OCI-LY7 (cell line): ENCODE measurements at regions not wholly inside any gene's neighbourhood (a gene's known extent, or its start where the extent isn't known, plus 50 kb on each side); places are given as distances from the start of the nearest gene placed in this dataset.

Experiments used
- BruUV-seq: library from RNA; stranded (reverse); fragments of 400-500 nt; replicated peaks from 2 replicates; lab custom pipeline; 2021; lab: Mats Ljungman, UMichigan
- CTCF ChIA-PET: fragments of 300-600 bp; sonication (Branson Sonifier 250); formaldehyde crosslinking; loops from one replicate; lab custom pipeline; 2022; ENCODE audit warnings: antibody characterized with exemption; ENCODE audit not compliant: unreplicated experiment; lab: Charles Lee
- POLR2A ChIA-PET: fragments of 300-600 bp; sonication (Branson Sonifier 250); formaldehyde crosslinking; loops from one replicate; lab custom pipeline; 2022; ENCODE audit warnings: antibody characterized with exemption; lab: Charles Lee
- DNase-seq: peaks from one replicate; pipeline ENCODE4 v3.0.0-alpha.2; 2015; ENCODE audit warnings: low spot score
- H2AFZ ChIP-seq: fragments of 200-600 bp; sonication (generic), shearing (Covaris generic); 2 replicates; pipeline ENCODE4 v1.6.1; 2014; ENCODE audit warnings: mild to moderate bottlenecking, antibody characterized with exemption, low read length, moderate library complexity
- H3K27ac ChIP-seq: fragments of 200-600 bp; sonication (generic); 2 replicates; pipeline ENCODE4 v1.5.1; 2014; ENCODE audit warnings: mixed run types, low read depth, mild to moderate bottlenecking, moderate library complexity, low read length, inconsistent platforms; ENCODE audit not compliant: poor library complexity, severe bottlenecking
- H3K36me3 ChIP-seq: fragments of 200-600 bp; sonication (generic); 2 replicates; pipeline ENCODE4 v1.6.1; 2014; ENCODE audit warnings: mild to moderate bottlenecking, antibody characterized with exemption, low read length, moderate library complexity, mixed read lengths; ENCODE audit not compliant: insufficient read depth
- H3K4me1 ChIP-seq: fragments of 200-600 bp; sonication (generic); 2 replicates; pipeline ENCODE4 v1.5.1; 2014; ENCODE audit warnings: mild to moderate bottlenecking, low read length; ENCODE audit not compliant: insufficient read depth, poor library complexity, severe bottlenecking
- H3K4me2 ChIP-seq: fragments of 200-600 bp; sonication (generic); 2 replicates; pipeline ENCODE4 v1.6.1; 2014; ENCODE audit warnings: mild to moderate bottlenecking, low read length
- H3K4me3 ChIP-seq: fragments of 200-600 bp; sonication (generic); 2 replicates; pipeline ENCODE4 v1.5.1; 2014; ENCODE audit warnings: mild to moderate bottlenecking, low read depth, low read length; ENCODE audit not compliant: poor library complexity, severe bottlenecking
- H3K79me2 ChIP-seq: fragments of 200-600 bp; sonication (generic); 2 replicates; pipeline ENCODE4 v1.6.1; 2016; ENCODE audit warnings: low read depth, mild to moderate bottlenecking, low read length, moderate library complexity, mixed read lengths; ENCODE audit not compliant: insufficient read depth
- H3K9me2 ChIP-seq: fragments of 200-600 bp; sonication (generic); 2 replicates; pipeline ENCODE4 v1.6.1; 2016; ENCODE audit warnings: mild to moderate bottlenecking, low read length, mixed read lengths; ENCODE audit not compliant: insufficient read depth
- H3K9me3 ChIP-seq: fragments of 200-600 bp; sonication (generic); 2 replicates; pipeline ENCODE4 v1.6.1; 2014; ENCODE audit warnings: mild to moderate bottlenecking, mixed run types, low read length, mixed read lengths
- H4K20me1 ChIP-seq: fragments of 200-600 bp; sonication (generic); 2 replicates; pipeline ENCODE4 v1.6.1; 2014; ENCODE audit warnings: mild to moderate bottlenecking, antibody characterized with exemption, low read length, moderate library complexity, mixed read lengths; ENCODE audit not compliant: insufficient read depth
- CTCF ChIP-seq: fragments of 200-600 bp; sonication (generic); conservative IDR thresholded peaks from 2 replicates; pipeline ENCODE4 v1.5.1; 2014; ENCODE audit warnings: mild to moderate bottlenecking, antibody characterized with exemption, low read length, moderate library complexity, mixed read lengths
- EZH2phosphoT487 ChIP-seq: fragments of 200-600 bp; sonication (generic); IDR thresholded peaks from 2 replicates; pipeline ENCODE4 v1.6.1; 2018; ENCODE audit warnings: low read depth, borderline replicate concordance, mild to moderate bottlenecking, mixed run types, antibody characterized with exemption, low read length, moderate library complexity, mixed read lengths
- intact Hi-C: fragments of 100-400 bp; cut with micrococcal nuclease; formaldehyde crosslinking; loops from one replicate; pipeline ENCODE4 v1.10.0; 2022; ENCODE audit not compliant: unreplicated experiment

GRCh38 chr5:136639616-136640015, 274.3 kb upstream of the TRPC7 start:
- no peaks in the 10 kb centered on the region for H4K20me1 ChIP-seq
- TF ChIP-seq CTCF, result no peak
- TF ChIP-seq EZH2phosphoT487, result no peak
- H3K27ac ChIP-seq, result no peak overlapping the region
- peak; percentile 1 for DNase-seq
- no peaks in the 10 kb centered on the region for H3K36me3 ChIP-seq
- BruUV-seq, result no TSS peak
- no peak overlapping the region for H2AFZ ChIP-seq
- H3K4me1 ChIP-seq, result no peaks in the 10 kb centered on the region
- H3K79me2 ChIP-seq, result no peaks in the 10 kb centered on the region
- no peaks in the 10 kb centered on the region for H3K9me3 ChIP-seq
- H3K4me2 ChIP-seq, result no peak overlapping the region
- POLR2A ChIA-PET, result no interaction called here
- CTCF ChIA-PET, result no interaction called here
- H3K4me3 ChIP-seq, result no peak overlapping the region
- intact Hi-C loops, result no loop called here
- H3K9me2 ChIP-seq, result no peaks in the 10 kb centered on the region

GRCh38 chr5:136638084-136638483, 272.7 kb upstream of the TRPC7 start:
- H3K9me3 ChIP-seq, result no peaks in the 10 kb centered on the region
- no peak overlapping the region for H3K4me2 ChIP-seq
- H4K20me1 ChIP-seq, result no peaks in the 10 kb centered on the region
- no peaks in the 10 kb centered on the region for H3K4me1 ChIP-seq
- no peak for DNase-seq
- intact Hi-C loops, result no loop called here
- no peaks in the 10 kb centered on the region for H3K79me2 ChIP-seq
- H3K36me3 ChIP-seq, result no peaks in the 10 kb centered on the region
- CTCF ChIA-PET, result no interaction called here
- no peak overlapping the region for H3K4me3 ChIP-seq
- TF ChIP-seq EZH2phosphoT487 (no peak), CTCF (no peak)
- no TSS peak for BruUV-seq
- H3K9me2 ChIP-seq, result no peaks in the 10 kb centered on the region
- H3K27ac ChIP-seq, result no peak overlapping the region
- no peak overlapping the region for H2AFZ ChIP-seq
- POLR2A ChIA-PET, result no interaction called here

- Histone ChIP-seq H3K27ac (no peak overlapping the region), H3K4me3 (no peak overlapping the region), H2AFZ (no peak overlapping the region)
These were observed 270.7 kb upstream of the TRPC7 start for GRCh38 chr5:136636001-136636400.

More at GRCh38 chr5:136636001-136636400, 270.7 kb upstream of the TRPC7 start:
- Histone ChIP-seq H4K20me1 (no peaks in the 10 kb centered on the region), H3K9me2 (no peaks in the 10 kb centered on the region), H3K9me3 (no peaks in the 10 kb centered on the region), H3K4me1 (no peaks in the 10 kb centered on the region), H3K36me3 (no peaks in the 10 kb centered on the region), H3K79me2 (no peaks in the 10 kb centered on the region), H3K4me2 (no peak overlapping the region)
- DNase-seq, result no peak
- BruUV-seq, result no TSS peak
- intact Hi-C loops, result no loop called here
- no peak for TF ChIP-seq EZH2phosphoT487
- no peak for TF ChIP-seq CTCF
- CTCF ChIA-PET, result no interaction called here
- POLR2A ChIA-PET, result interaction anchor here (0.6 to 1.1 kb wide), 3 partner anchors 15 to 526 kb away, joined by 3 read pairs; no protein-coding TSS in a partner anchor
